HepG2 (cell line): ENCODE measurements at regions not wholly inside any gene's neighbourhood (a gene's known extent, or its start where the extent isn't known, plus 50 kb on each side); places are given as distances from the start of the nearest gene placed in this dataset.

Source experiments
- ATAC-seq: fragments of 200-7000 bp; cut with Tn5 transposase; 3 replicates; pipeline ENCODE4 v1.9.1; 2020; ENCODE audit warnings: mild to moderate bottlenecking, moderate library complexity
- BruUV-seq: library from RNA; stranded (reverse); fragments of 400-500 nt; replicated peaks from 2 replicates; lab custom pipeline; 2021; lab: Mats Ljungman, UMichigan
- CTCF ChIA-PET: fragments of 300-600 bp; formaldehyde crosslinking; extraction: SDS; loops from one replicate; lab custom pipeline; 2021; ENCODE audit warnings: low total read pairs, inconsistent platforms, low intra/inter-chr PET ratio; lab: Yijun Ruan, JAX
- POLR2A ChIA-PET: fragments of 350-600 bp; sonication (Branson Sonifier 250); formaldehyde crosslinking; loops from one replicate; lab custom pipeline; 2020; ENCODE audit warnings: antibody characterized with exemption, inconsistent platforms; lab: Yijun Ruan, JAX
- DNase-seq: peaks from one replicate; pipeline ENCODE4 v3.0.0-alpha.2; 2015; ENCODE audit warnings: low spot score
- FAIRE-seq: peaks from 3 replicates; lab custom pipeline; 2011; peaks lifted over from hg19 to GRCh38; lab: Jason Lieb, UNC
- H2AFZ ChIP-seq: one replicate; pipeline ENCODE4 v1.6.1; 2011; ENCODE audit warnings: low read length, inconsistent platforms
- H3K27ac ChIP-seq: fragments of 300-600 bp; 3 replicates; pipeline ENCODE4 v1.8.0; 2011; ENCODE audit warnings: mixed run types, mild to moderate bottlenecking, mixed read lengths, low read length, inconsistent platforms; ENCODE audit not compliant: insufficient read depth; ENCODE audit errors: extremely low read length
- H3K27me3 ChIP-seq, 2 experiments: fragments of 200-600 bp in 1 of 2; 2 replicates in 1 of 2; 3 replicates in 1 of 2; pipeline versions ENCODE4 v1.6.0 to v1.8.0; 2011; ENCODE audit warnings: low read length in 2 of 2, mild to moderate bottlenecking in 2 of 2, moderate library complexity in 2 of 2, inconsistent platforms in 1 of 2; ENCODE audit not compliant: insufficient read depth in 2 of 2, control insufficient read depth in 1 of 2
- H3K36me3 ChIP-seq, 2 experiments: fragments of 200-600 bp in 1 of 2; replicated peaks in 1 of 2; 2 replicates in 1 of 2; 3 replicates in 1 of 2; pipeline versions ENCODE4 v1.5.1 to v1.8.0; 2011; ENCODE audit warnings: low read length in 2 of 2, inconsistent platforms in 1 of 2; ENCODE audit not compliant: insufficient read depth in 2 of 2, control insufficient read depth in 1 of 2
- H3K4me1 ChIP-seq: 2 replicates; pipeline ENCODE4 v1.5.1; 2012; ENCODE audit warnings: low read length, inconsistent platforms; ENCODE audit not compliant: insufficient read depth
- H3K4me2 ChIP-seq: 2 replicates; pipeline ENCODE4 v1.6.0; 2011; ENCODE audit warnings: low read depth, low read length, inconsistent platforms
- H3K4me3 ChIP-seq, 3 experiments: fragments of 200-600 bp in 1 of 3; sonication (generic), shearing (Covaris generic) in 1 of 3; replicated peaks in 1 of 3; 2 replicates each; pipeline ENCODE4 v1.5.1; 2011 to 2016; ENCODE audit warnings: low read length in 3 of 3, inconsistent platforms in 2 of 3, low read depth in 2 of 3, mild to moderate bottlenecking in 2 of 3, control low read depth in 1 of 3, mixed read lengths in 1 of 3; ENCODE audit not compliant: insufficient read depth in 1 of 3
- H3K79me2 ChIP-seq: one replicate; pipeline ENCODE4 v1.6.1; 2011; ENCODE audit warnings: low read length, inconsistent platforms; ENCODE audit not compliant: insufficient read depth
- H3K9ac ChIP-seq: 2 replicates; pipeline ENCODE4 v1.6.0; 2011; ENCODE audit warnings: mild to moderate bottlenecking, low read depth, low read length, inconsistent platforms; ENCODE audit not compliant: insufficient read depth
- H3K9me3 ChIP-seq: 2 replicates; pipeline ENCODE4 v1.5.1; 2012; ENCODE audit warnings: mild to moderate bottlenecking, low read length
- H4K20me1 ChIP-seq: 2 replicates; pipeline ENCODE4 v1.6.0; 2011; ENCODE audit warnings: inconsistent platforms, mild to moderate bottlenecking, low read length, moderate library complexity; ENCODE audit not compliant: insufficient read depth
- HNRNPK ChIP-seq: fragments of 200-400 bp; formaldehyde crosslinking; IDR thresholded peaks from 2 replicates; pipeline ENCODE4 v1.6.1; 2018; ENCODE audit warnings: low read length, low read depth, moderate library complexity, mild to moderate bottlenecking; ENCODE audit not compliant: poor library complexity, severe bottlenecking
- RFX3 ChIP-seq: IDR thresholded peaks from 2 replicates; pipeline ENCODE4 v1.6.1; 2016; ENCODE audit warnings: missing biosample characterization, missing genetic modification reagents
- ZBTB34 ChIP-seq: sonication (generic); formaldehyde crosslinking; IDR thresholded peaks from 2 replicates; pipeline ENCODE4 v1.8.0; 2022; ENCODE audit warnings: mild to moderate bottlenecking, missing genetic modification reagents
- ZNF274 ChIP-seq: sonication (generic); formaldehyde crosslinking; IDR thresholded peaks from 2 replicates; pipeline ENCODE4 v1.5.1; 2020; ENCODE audit warnings: mild to moderate bottlenecking, missing genetic modification reagents
- ZNF350 ChIP-seq: sonication (generic); formaldehyde crosslinking; IDR thresholded peaks from 2 replicates; pipeline ENCODE4 v1.4.0; 2020; ENCODE audit warnings: mild to moderate bottlenecking, low read depth, missing genetic modification reagents, borderline replicate concordance
- ZNF768 ChIP-seq: sonication (generic); formaldehyde crosslinking; IDR thresholded peaks from 2 replicates; pipeline ENCODE4 v1.4.0; 2020; ENCODE audit warnings: missing genetic modification reagents
- ZNF780A ChIP-seq: sonication (generic); formaldehyde crosslinking; IDR thresholded peaks from 2 replicates; pipeline ENCODE4 v1.8.0; 2022; ENCODE audit warnings: mild to moderate bottlenecking, missing genetic modification reagents, moderate library complexity
- in situ Hi-C: cut with HindIII; loops from 2 replicates; pipeline ENCODE4 v1.10.0; 2017; ENCODE audit warnings: low pct_unique_long_range_greater_than_20kb; ENCODE audit not compliant: extremely low pct_ligation_motif_present
- intact Hi-C: fragments of 100-400 bp; cut with micrococcal nuclease; formaldehyde crosslinking; loops from one replicate; pipeline ENCODE4 v1.10.0; 2022; ENCODE audit not compliant: unreplicated experiment
- TF ChIP-seq, protein P1 (sequence below): sonication (generic); formaldehyde crosslinking; IDR thresholded peaks from 2 replicates; pipeline ENCODE4 v1.4.0; 2020; ENCODE audit warnings: mild to moderate bottlenecking, missing genetic modification reagents

DNA sequence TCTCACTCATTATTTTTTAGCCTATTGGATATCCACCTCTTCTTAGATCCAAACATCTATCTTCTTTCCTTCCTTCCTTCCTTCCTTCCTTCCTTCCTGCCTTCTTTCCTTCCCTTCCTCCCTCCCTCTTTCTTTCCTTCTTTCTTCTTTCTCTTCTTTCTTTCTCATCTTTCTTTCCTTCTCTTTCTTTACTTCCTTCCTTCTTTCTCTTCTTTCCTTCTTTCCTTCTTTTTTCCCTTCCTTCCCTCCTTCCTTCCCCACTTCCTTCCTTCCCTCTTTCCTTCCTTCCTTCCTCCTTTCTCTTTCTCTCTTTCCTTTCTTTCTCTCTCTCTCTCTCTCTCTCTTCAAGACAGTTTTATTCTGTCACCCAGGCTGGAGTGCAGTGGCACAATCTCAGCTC lies 1239.8 kb downstream of the PCDH7 start:
- no peak overlapping the region for H2AFZ ChIP-seq
- BruUV-seq: no TSS peak
- no peak for ATAC-seq
- DNase-seq: no peak
- no peaks in the 10 kb centered on the region for H3K79me2 ChIP-seq
- H3K4me3 ChIP-seq: no peak overlapping the region
- no peak for TF ChIP-seq ZNF780A (CRISPR knock-in tag)
- TF ChIP-seq ZNF274: no peak
- no peak for TF ChIP-seq ZNF350 (CRISPR knock-in tag)
- TF ChIP-seq, protein P1, sequence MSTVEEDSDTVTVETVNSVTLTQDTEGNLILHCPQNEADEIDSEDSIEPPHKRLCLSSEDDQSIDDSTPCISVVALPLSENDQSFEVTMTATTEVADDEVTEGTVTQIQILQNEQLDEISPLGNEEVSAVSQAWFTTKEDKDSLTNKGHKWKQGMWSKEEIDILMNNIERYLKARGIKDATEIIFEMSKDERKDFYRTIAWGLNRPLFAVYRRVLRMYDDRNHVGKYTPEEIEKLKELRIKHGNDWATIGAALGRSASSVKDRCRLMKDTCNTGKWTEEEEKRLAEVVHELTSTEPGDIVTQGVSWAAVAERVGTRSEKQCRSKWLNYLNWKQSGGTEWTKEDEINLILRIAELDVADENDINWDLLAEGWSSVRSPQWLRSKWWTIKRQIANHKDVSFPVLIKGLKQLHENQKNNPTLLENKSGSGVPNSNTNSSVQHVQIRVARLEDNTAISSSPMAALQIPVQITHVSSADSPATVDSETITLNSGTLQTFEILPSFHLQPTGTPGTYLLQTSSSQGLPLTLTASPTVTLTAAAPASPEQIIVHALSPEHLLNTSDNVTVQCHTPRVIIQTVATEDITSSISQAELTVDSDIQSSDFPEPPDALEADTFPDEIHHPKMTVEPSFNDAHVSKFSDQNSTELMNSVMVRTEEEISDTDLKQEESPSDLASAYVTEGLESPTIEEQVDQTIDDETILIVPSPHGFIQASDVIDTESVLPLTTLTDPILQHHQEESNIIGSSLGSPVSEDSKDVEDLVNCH (CRISPR knock-in tag): no peak
- TF ChIP-seq HNRNPK: no peak
- TF ChIP-seq ZNF768 (CRISPR knock-in tag): no peak
- no peak for TF ChIP-seq RFX3 (CRISPR knock-in tag)
- TF ChIP-seq ZBTB34 (CRISPR knock-in tag): no peak
- FAIRE-seq: no peak
- H3K36me3 ChIP-seq: no peaks in the 10 kb centered on the region
- in situ Hi-C loops: no loop called here
- peaks cover 12% of the 10 kb centered on the region for H3K9me3 ChIP-seq
- H3K4me2 ChIP-seq: no peak overlapping the region
- no peak overlapping the region for H3K27ac ChIP-seq
- ChIA-PET POLR2A (no interaction called here), CTCF (no interaction called here)
- H4K20me1 ChIP-seq: no peaks in the 10 kb centered on the region
- no peaks in the 10 kb centered on the region for H3K4me1 ChIP-seq
- intact Hi-C loops: no loop called here
- H3K9ac ChIP-seq: no peak overlapping the region
- no peaks in the 10 kb centered on the region for H3K27me3 ChIP-seq
